H9 (cell line): ENCODE measurements at regions not wholly inside any gene's neighbourhood (a gene's known extent, or its start where the extent isn't known, plus 50 kb on each side); places are given as distances from the start of the nearest gene placed in this dataset.
A peak's percentile ranks its signal among the peaks of the same experiment; 100 is the strongest.

Experiments
- DNase-seq: peaks from one replicate; pipeline ENCODE4 v3.0.0-alpha.2; 2017
- H2AFZ ChIP-seq: one replicate; pipeline ENCODE4 v1.6.1; 2013; ENCODE audit warnings: mild to moderate bottlenecking, low read length, control low read depth, moderate library complexity
- H2AK5ac ChIP-seq: 2 replicates; pipeline ENCODE4 v1.6.1; 2013; ENCODE audit warnings: low read length, control low read depth, mixed read lengths; ENCODE audit not compliant: insufficient read length
- H2BK120ac ChIP-seq: one replicate; pipeline ENCODE4 v1.6.1; 2013; ENCODE audit warnings: low read depth, mild to moderate bottlenecking, low read length, control low read depth, inconsistent platforms; ENCODE audit not compliant: poor library complexity, severe bottlenecking
- H2BK12ac ChIP-seq: 2 replicates; pipeline ENCODE4 v1.6.1; 2013; ENCODE audit warnings: low read length, control low read depth, mixed read lengths, low read depth; ENCODE audit not compliant: insufficient read length
- H2BK15ac ChIP-seq: 2 replicates; pipeline ENCODE4 v1.6.1; 2013; ENCODE audit warnings: low read depth, low read length, control low read depth
- H2BK20ac ChIP-seq: one replicate; pipeline ENCODE4 v1.6.1; 2013; ENCODE audit warnings: low read depth, mild to moderate bottlenecking, low read length, control low read depth, inconsistent platforms; ENCODE audit not compliant: poor library complexity, severe bottlenecking
- H2BK5ac ChIP-seq: 2 replicates; pipeline ENCODE4 v1.6.1; 2013; ENCODE audit warnings: low read length, control low read depth, mixed read lengths; ENCODE audit not compliant: insufficient read length
- H3K14ac ChIP-seq: 2 replicates; pipeline ENCODE4 v1.6.1; 2013; ENCODE audit warnings: low read length, control low read depth; ENCODE audit not compliant: insufficient read depth
- H3K18ac ChIP-seq: 2 replicates; pipeline ENCODE4 v1.6.1; 2013; ENCODE audit warnings: low read depth, mild to moderate bottlenecking, mixed read lengths, low read length, control low read depth; ENCODE audit not compliant: insufficient read length
- H3K23ac ChIP-seq: 2 replicates; pipeline ENCODE4 v1.6.1; 2013; ENCODE audit warnings: low read length, control low read depth, mixed read lengths, low read depth; ENCODE audit not compliant: insufficient read length
- H3K23me2 ChIP-seq: 2 replicates; pipeline ENCODE4 v1.6.1; 2013; ENCODE audit warnings: low read depth, mild to moderate bottlenecking, mixed read lengths, low read length, control low read depth; ENCODE audit not compliant: insufficient read length, poor library complexity, severe bottlenecking
- H3K27ac ChIP-seq: 2 replicates; pipeline ENCODE4 v1.5.1; 2013; ENCODE audit warnings: low read length, control low read depth, mixed read lengths, low read depth; ENCODE audit not compliant: insufficient read length
- H3K27me3 ChIP-seq: 2 replicates; pipeline ENCODE4 v1.6.1; 2013; ENCODE audit warnings: low read length, control low read depth, inconsistent platforms; ENCODE audit not compliant: insufficient read depth
- H3K4ac ChIP-seq: 2 replicates; pipeline ENCODE4 v1.6.1; 2013; ENCODE audit warnings: low read depth, mild to moderate bottlenecking, control low read depth, inconsistent platforms, low read length, moderate library complexity
- H3K4me1 ChIP-seq: 2 replicates; pipeline ENCODE4 v1.6.1; 2013; ENCODE audit warnings: low read length, control low read depth, inconsistent platforms; ENCODE audit not compliant: insufficient read depth
- H3K4me2 ChIP-seq: 2 replicates; pipeline ENCODE4 v1.6.1; 2013; ENCODE audit warnings: low read length, control low read depth, mixed read lengths; ENCODE audit not compliant: insufficient read length, insufficient read depth
- H3K56ac ChIP-seq: 2 replicates; pipeline ENCODE4 v1.6.1; 2013; ENCODE audit warnings: low read depth, mild to moderate bottlenecking, mixed read lengths, low read length, control low read depth; ENCODE audit not compliant: insufficient read length
- H3K79me1 ChIP-seq: 2 replicates; pipeline ENCODE4 v1.6.1; 2013; ENCODE audit warnings: low read depth, mild to moderate bottlenecking, moderate library complexity, low read length, control low read depth, inconsistent platforms; ENCODE audit not compliant: insufficient read depth, poor library complexity, severe bottlenecking
- H3K79me2 ChIP-seq: 2 replicates; pipeline ENCODE4 v1.6.1; 2013; ENCODE audit warnings: low read length, control low read depth, inconsistent platforms; ENCODE audit not compliant: insufficient read depth
- H3K9ac ChIP-seq: 2 replicates; pipeline ENCODE4 v1.6.1; 2013; ENCODE audit warnings: low read length, control low read depth, mixed read lengths; ENCODE audit not compliant: insufficient read length; ENCODE audit errors: extremely low read depth
- H3K9me3 ChIP-seq: one replicate; pipeline ENCODE4 v1.6.1; 2013; ENCODE audit warnings: low read depth, low read length, inconsistent platforms; ENCODE audit not compliant: control insufficient read depth
- H3T11ph ChIP-seq: one replicate; pipeline ENCODE4 v1.6.1; 2013; ENCODE audit warnings: mild to moderate bottlenecking, low read length, control low read depth, inconsistent platforms
- H4K20me1 ChIP-seq: one replicate; pipeline ENCODE4 v1.6.1; 2013; ENCODE audit not compliant: control insufficient read depth, insufficient read length, insufficient read depth
- H4K5ac ChIP-seq: 2 replicates; pipeline ENCODE4 v1.6.1; 2013; ENCODE audit warnings: low read depth, mild to moderate bottlenecking, mixed read lengths, low read length, control low read depth; ENCODE audit not compliant: insufficient read length
- H4K8ac ChIP-seq: replicated peaks from 2 replicates; pipeline ENCODE4 v1.6.1; 2013; ENCODE audit warnings: low read length, control low read depth, mixed read lengths, low read depth; ENCODE audit not compliant: insufficient read length
- H4K91ac ChIP-seq: 2 replicates; pipeline ENCODE4 v1.6.1; 2013; ENCODE audit warnings: low read depth, mild to moderate bottlenecking, moderate library complexity, mixed read lengths, low read length, control low read depth; ENCODE audit not compliant: insufficient read length
- H3K27ac Mint-ChIP-seq, 3 experiments: 2 replicates in 2 of 3; 3 replicates in 1 of 3; pipeline ENCODE4 v1.8.0; 2020 to 2021; ENCODE audit warnings: mixed read lengths in 3 of 3, mild to moderate bottlenecking in 1 of 3, moderate library complexity in 1 of 3
- H3K27me3 Mint-ChIP-seq: 2 replicates; pipeline ENCODE4 v1.8.0; 2021; ENCODE audit warnings: low read depth, mild to moderate bottlenecking, moderate library complexity, mixed read lengths
- H3K36me3 Mint-ChIP-seq, 3 experiments: 2 replicates in 2 of 3; 3 replicates in 1 of 3; pipeline ENCODE4 v1.8.0; 2020 to 2021; ENCODE audit warnings: low read depth in 3 of 3, mixed read lengths in 3 of 3; ENCODE audit not compliant: insufficient read depth in 1 of 3
- H3K4me1 Mint-ChIP-seq, 2 experiments: 2 replicates each; pipeline ENCODE4 v1.8.0; 2020; ENCODE audit warnings: mixed read lengths in 2 of 2
- H3K4me3 Mint-ChIP-seq, 2 experiments: 2 replicates in 1 of 2; 3 replicates in 1 of 2; pipeline ENCODE4 v1.8.0; 2020 to 2021; ENCODE audit warnings: mild to moderate bottlenecking in 2 of 2, mixed read lengths in 2 of 2, moderate library complexity in 1 of 2
- H3K9me3 Mint-ChIP-seq, 2 experiments: 2 replicates in 1 of 2; 3 replicates in 1 of 2; pipeline ENCODE4 v1.8.0; 2020; ENCODE audit warnings: mild to moderate bottlenecking in 2 of 2, mixed read lengths in 2 of 2, moderate library complexity in 1 of 2
- CTCF ChIP-seq: fragments of 200-600 bp; sonication (generic); conservative IDR thresholded peaks from 3 replicates; pipeline ENCODE4 v1.8.0; 2021; ENCODE audit warnings: antibody characterized with exemption, mild to moderate bottlenecking
- WGBS: extraction: QIAGEN DNeasy Blood & Tissue Kit; methylation state at CpG from one replicate; pipeline ENCODE4 v1.1.7; 2013; ENCODE audit warnings: missing lambda C conversion rate, low lambda C conversion rate, mixed read lengths; ENCODE audit not compliant: insufficient read length; ENCODE audit errors: extremely low coverage; 5-methylcytosine and 5-hydroxymethylcytosine counted together

DNA sequence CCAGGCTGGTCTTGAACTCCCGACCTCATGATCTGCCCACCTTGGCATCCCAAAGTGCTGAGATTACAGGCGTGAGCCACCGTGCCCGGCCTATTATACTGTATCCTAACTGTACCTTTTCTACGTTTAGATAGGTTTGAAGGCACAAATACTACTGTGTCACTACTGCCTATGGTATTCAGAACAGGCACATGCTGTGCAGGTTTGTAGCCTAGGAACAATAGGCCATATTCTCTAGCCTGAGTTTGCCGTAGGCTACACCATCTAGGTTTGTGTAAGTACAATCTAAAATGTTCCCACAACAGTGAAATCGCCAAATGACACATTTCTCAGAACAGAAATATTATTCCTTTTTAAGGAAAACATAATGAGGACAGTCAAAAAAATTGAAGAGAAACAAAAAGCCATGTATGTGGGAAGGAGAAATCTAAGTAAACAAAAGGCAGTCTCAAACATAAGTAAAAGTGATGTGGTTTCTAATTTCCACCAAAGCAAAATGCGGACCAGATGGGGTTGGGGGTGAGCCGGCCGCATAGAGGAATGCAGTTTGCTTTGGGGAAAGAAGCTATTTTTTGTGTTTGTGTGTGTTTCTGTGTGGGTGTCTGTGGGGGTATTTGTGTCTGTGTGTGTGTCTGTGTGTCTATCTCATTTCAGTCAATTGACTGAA, 192.6 kb upstream of the SALL4 start:
- no peak for DNase-seq

More for the DNA sequence above, 192.6 kb upstream of the SALL4 start:
- Histone ChIP-seq H3K9ac (no peak overlapping the region), H3K23ac (no peak overlapping the region), H3K79me1 (no peaks in the 10 kb centered on the region), H2BK5ac (no peak overlapping the region), H2BK12ac (no peak overlapping the region), H3K56ac (no peak overlapping the region), H3K4me1 (no peaks in the 10 kb centered on the region), H4K5ac (no peak overlapping the region), H3K18ac (no peak overlapping the region), H2BK20ac (no peak overlapping the region), H2AFZ (no peak overlapping the region), H3K4me2 (no peak overlapping the region), H2BK15ac (no peak overlapping the region), H2BK120ac (no peak overlapping the region), H3T11ph (no peak overlapping the region), H3K14ac (no peak overlapping the region), H3K79me2 (no peaks in the 10 kb centered on the region), H3K4ac (no peak overlapping the region), H4K8ac (no peak overlapping the region), H3K23me2 (no peaks in the 10 kb centered on the region), H4K91ac (no peak overlapping the region), H3K27me3 (no peaks in the 10 kb centered on the region), H3K9me3 (no peaks in the 10 kb centered on the region), H4K20me1 (no peaks in the 10 kb centered on the region), H2AK5ac (no peak overlapping the region), H3K27ac (no peak overlapping the region)
- Mint-ChIP-seq H3K4me3 (no peak overlapping the region), H3K36me3 (peaks cover 0 to 10% (median 3%) of the 10 kb centered on the region in 3 experiments; a peak in 3 of 7 replicates), H3K9me3 (peaks cover 2 to 3% of the 10 kb centered on the region in 2 experiments; a peak in 2 of 5 replicates), H3K27me3 (no peaks in the 10 kb centered on the region), H3K27ac (peak overlapping the region in 1 of 3 experiments; percentile 38; a peak in 2 of 7 replicates), H3K4me1 (peaks cover 0 to 10% of the 10 kb centered on the region in 2 experiments)
- WGBS = no CpG with 5 or more reads among the region's 10 CpGs
- no peak for TF ChIP-seq CTCF
